GM19099 (cell line): ENCODE measurements at regions not wholly inside any gene's neighbourhood (a gene's known extent, or its start where the extent isn't known, plus 50 kb on each side); places are given as distances from the start of the nearest gene placed in this dataset.

Experiments used
- POLR2A ChIP-seq: IDR thresholded peaks from 3 replicates; pipeline ENCODE4 v1.6.1; 2011; ENCODE audit warnings: low read depth; ENCODE audit not compliant: insufficient read length; ENCODE audit errors: extremely low read depth

- no peak for TF ChIP-seq POLR2A
These were observed 119.1 kb upstream of the FGGY start for GRCh38 chr1:59177756-59178155.

GRCh38 chr1:59178339-59179187 lies 118.3 kb upstream of the FGGY start:
- TF ChIP-seq POLR2A, result no peak

GRCh38 chr1:59179673-59180072 lies 117.2 kb upstream of the FGGY start:
- no peak for TF ChIP-seq POLR2A

- no peak for TF ChIP-seq POLR2A
These were observed 116.2 kb upstream of the FGGY start for GRCh38 chr1:59180735-59181134.

- no peak for TF ChIP-seq POLR2A
These were observed 113.1 kb upstream of the FGGY start for GRCh38 chr1:59183749-59184317.

GRCh38 chr1:59184365-59184905 lies 112.5 kb upstream of the FGGY start:
- TF ChIP-seq POLR2A, result no peak

- no peak for TF ChIP-seq POLR2A
These were observed 111.6 kb upstream of the FGGY start for GRCh38 chr1:59185163-59185860.

- no peak for TF ChIP-seq POLR2A
These were observed 110.2 kb upstream of the FGGY start for GRCh38 chr1:59186656-59187055.

GRCh38 chr1:59188413-59189213 lies 108.3 kb upstream of the FGGY start:
- no peak for TF ChIP-seq POLR2A

- no peak for TF ChIP-seq POLR2A
These were observed 103.3 kb upstream of the FGGY start for GRCh38 chr1:59193443-59194093.

GRCh38 chr1:59194621-59195020 lies 102.3 kb upstream of the FGGY start:
- no peak for TF ChIP-seq POLR2A

GRCh38 chr1:59195151-59195550 lies 101.7 kb upstream of the FGGY start:
- TF ChIP-seq POLR2A, result no peak

- no peak for TF ChIP-seq POLR2A
These were observed 98.3 kb upstream of the FGGY start for GRCh38 chr1:59198564-59198963.

- no peak for TF ChIP-seq POLR2A
These were observed 97.7 kb upstream of the FGGY start for GRCh38 chr1:59199147-59199546.
